Right ventricle myocardium inferior (tissue), 1 donor: ENCODE measurements at regions not wholly inside any gene's neighbourhood (a gene's known extent, or its start where the extent isn't known, plus 50 kb on each side); places are given as distances from the start of the nearest gene placed in this dataset.

Experiments used
- ATAC-seq: fragments of 200-7000 bp; cut with Tn5 transposase; one replicate; pipeline ENCODE4 v1.9.1; 2020; ENCODE audit warnings: mild to moderate bottlenecking, moderate library complexity
- DNase-seq: peaks from one replicate; pipeline ENCODE4 v3.0.0; 2021; ENCODE audit errors: missing footprints
- intact Hi-C: fragments of 100-400 bp; cut with DNase I; formaldehyde crosslinking; loops from one replicate; pipeline ENCODE4 v1.11.0; 2022
- donor health status: DM: no; HTN: yes; CAD: no; lungs with severe emphysema.

GRCh38 chr20:20953738-20954618, 152.2 kb downstream of the LINC00237 start:
- DNase-seq = no peak
- ATAC-seq = no peak
- intact Hi-C loops = no loop called here

- intact Hi-C loops = no loop called here
- no peak for DNase-seq
- no peak for ATAC-seq
Measured at GRCh38 chr20:20950620-20951019, 155.5 kb downstream of the LINC00237 start.

GRCh38 chr20:20946122-20946759, 159.9 kb downstream of the LINC00237 start:
- intact Hi-C loops = no loop called here
- DNase-seq (no peak), ATAC-seq (no peak)

- ATAC-seq = no peak
- intact Hi-C loops = no loop called here
- DNase-seq = no peak
Measured at GRCh38 chr20:20941468-20941889, 164.7 kb downstream of the LINC00237 start.

- no peak for ATAC-seq
- DNase-seq = no peak
- intact Hi-C loops = no loop called here
Measured at GRCh38 chr20:20939006-20939405, 167.2 kb downstream of the LINC00237 start.

- intact Hi-C loops = no loop called here
- no peak for ATAC-seq
Measured at GRCh38 chr20:20938599-20938998, 167.6 kb downstream of the LINC00237 start.

GRCh38 chr20:20938131-20938530, 168.0 kb downstream of the LINC00237 start:
- intact Hi-C loops = no loop called here
- DNase-seq (no peak), ATAC-seq (no peak)

More at GRCh38 chr20:20938599-20938998, 167.6 kb downstream of the LINC00237 start:
- DNase-seq = no peak

GRCh38 chr20:20933142-20933958, 172.8 kb downstream of the LINC00237 start:
- ATAC-seq = no peak
- no peak for DNase-seq
- intact Hi-C loops = no loop called here

- ATAC-seq (no peak), DNase-seq (no peak)
- intact Hi-C loops = no loop called here
Measured at GRCh38 chr20:20932156-20932555, 174.0 kb downstream of the LINC00237 start.

- intact Hi-C loops = no loop called here
- ATAC-seq (no peak), DNase-seq (no peak)
Measured at GRCh38 chr20:20931632-20932031, 174.5 kb downstream of the LINC00237 start.

GRCh38 chr20:20931024-20931423, 175.1 kb downstream of the LINC00237 start:
- ATAC-seq (no peak), DNase-seq (no peak)
- intact Hi-C loops = no loop called here

- ATAC-seq (no peak), DNase-seq (no peak)
- intact Hi-C loops = no loop called here
Measured at GRCh38 chr20:20930500-20930899, 175.7 kb downstream of the LINC00237 start.

GRCh38 chr20:20929341-20929740, 176.8 kb downstream of the LINC00237 start:
- ATAC-seq = no peak

GRCh38 chr20:20926222-20926905, 179.8 kb downstream of the LINC00237 start:
- intact Hi-C loops = no loop called here
- ATAC-seq = no peak
- no peak for DNase-seq

More at GRCh38 chr20:20929341-20929740, 176.8 kb downstream of the LINC00237 start:
- intact Hi-C loops = no loop called here
- no peak for DNase-seq

- intact Hi-C loops = no loop called here
- no peak for DNase-seq
- ATAC-seq = no peak
Measured at GRCh38 chr20:20920433-20920832, 185.7 kb downstream of the LINC00237 start.

- intact Hi-C loops = no loop called here
Measured at GRCh38 chr20:20915844-20916243, 190.3 kb downstream of the LINC00237 start.

GRCh38 chr20:20904501-20904831, 192.0 kb upstream of the RALGAPA2 start:
- ATAC-seq (no peak), DNase-seq (no peak)
- intact Hi-C loops = no loop called here

More at GRCh38 chr20:20915844-20916243, 190.3 kb downstream of the LINC00237 start:
- no peak for DNase-seq
- ATAC-seq = no peak

GRCh38 chr20:20903773-20904500, 191.5 kb upstream of the RALGAPA2 start:
- intact Hi-C loops = no loop called here
- DNase-seq (no peak), ATAC-seq (no peak)
